NCI-H1694 (cell line): ENCODE measurements at regions not wholly inside any gene's neighbourhood (a gene's known extent, or its start where the extent isn't known, plus 50 kb on each side); places are given as distances from the start of the nearest gene placed in this dataset.

Experiments
- DNase-seq: peaks from one replicate; lab custom pipeline; 2025; lab: John Stamatoyannopoulos, UW

- no peak for DNase-seq
These were observed 179.4 kb downstream of the IRS1 start for GRCh38 chr2:226620176-226620575.

DNA sequence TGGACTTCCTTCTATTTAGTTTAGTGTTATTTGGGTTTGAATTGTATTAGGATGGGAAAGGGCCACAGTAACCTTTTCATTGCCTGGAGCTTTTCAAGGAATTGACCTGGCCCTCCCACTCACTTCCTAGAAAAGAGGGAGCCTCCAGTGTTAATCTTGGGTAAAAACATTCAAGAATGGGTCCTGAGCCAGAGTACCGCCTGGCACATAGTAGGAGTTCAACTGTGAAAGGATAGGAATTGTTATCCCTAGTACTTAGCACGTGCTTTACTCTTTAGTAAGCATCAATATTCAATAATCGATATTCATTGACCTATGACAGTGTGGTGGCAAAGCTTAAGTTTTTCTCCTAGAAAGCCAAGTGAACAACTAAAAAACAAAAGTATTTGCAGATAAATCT is 179.9 kb downstream of the IRS1 start:
- no peak for DNase-seq

DNA sequence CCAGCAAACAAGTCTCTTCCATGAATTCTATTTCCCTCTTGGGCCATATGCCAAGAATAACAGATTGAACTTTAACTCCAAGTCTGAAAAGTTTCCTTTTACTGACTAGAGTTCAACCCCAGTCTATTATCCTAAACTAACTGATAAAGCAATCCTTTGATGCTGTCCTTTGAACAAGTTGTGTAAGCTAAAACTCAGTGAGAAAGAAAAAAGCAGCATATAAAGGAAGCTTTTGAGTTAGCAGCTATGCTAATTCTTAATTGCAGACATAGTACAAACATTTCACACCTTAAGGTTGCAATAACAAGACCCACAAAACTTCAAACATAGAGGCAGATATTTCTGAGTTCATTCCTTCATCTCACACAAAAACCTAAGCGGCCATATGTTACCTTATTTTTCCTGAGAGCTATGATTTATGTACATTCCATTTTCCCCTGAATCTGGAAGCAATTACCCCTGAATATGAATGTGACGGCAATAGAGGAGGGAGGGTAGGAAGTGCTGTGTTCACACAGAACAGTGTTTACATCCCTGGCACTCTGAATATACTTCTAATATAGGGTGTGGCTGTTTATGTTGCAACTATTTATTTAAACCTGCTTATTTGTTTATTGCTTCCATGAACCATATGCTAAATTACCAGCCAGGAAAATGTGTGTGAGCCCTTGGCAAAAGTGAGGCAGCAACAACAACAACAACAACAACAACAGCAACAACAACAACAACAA is 180.6 kb downstream of the IRS1 start:
- peak; percentile 61 for DNase-seq

GRCh38 chr2:226618544-226618874 is 181.1 kb downstream of the IRS1 start:
- DNase-seq: no peak

GRCh38 chr2:226615891-226616290 is 183.7 kb downstream of the IRS1 start:
- no peak for DNase-seq

GRCh38 chr2:226611944-226612318 is 187.7 kb downstream of the IRS1 start:
- DNase-seq: no peak

GRCh38 chr2:226611196-226611943 is 188.2 kb downstream of the IRS1 start:
- no peak for DNase-seq

DNA sequence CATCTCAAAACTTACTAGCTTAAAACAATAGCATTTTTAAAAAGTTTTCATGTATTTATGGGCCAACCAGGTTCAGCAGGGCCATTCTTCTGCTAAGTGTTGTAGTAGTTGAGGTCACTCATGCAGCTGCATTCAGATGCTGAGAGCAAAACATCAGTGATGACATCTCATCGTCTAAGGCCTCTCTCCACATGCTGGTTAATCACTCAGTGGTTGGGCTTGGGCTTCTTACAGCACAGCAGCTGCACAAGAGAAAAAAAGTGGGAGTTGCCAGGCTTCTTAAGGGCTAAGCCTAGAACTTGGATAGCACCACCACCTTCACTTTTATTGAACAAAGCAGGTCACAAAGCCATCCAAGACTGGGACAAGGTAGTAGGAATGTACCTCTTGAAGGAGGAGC is 190.3 kb downstream of the IRS1 start:
- no peak for DNase-seq

- no peak for DNase-seq
These were observed 191.2 kb downstream of the IRS1 start for GRCh38 chr2:226608451-226608850.

DNA sequence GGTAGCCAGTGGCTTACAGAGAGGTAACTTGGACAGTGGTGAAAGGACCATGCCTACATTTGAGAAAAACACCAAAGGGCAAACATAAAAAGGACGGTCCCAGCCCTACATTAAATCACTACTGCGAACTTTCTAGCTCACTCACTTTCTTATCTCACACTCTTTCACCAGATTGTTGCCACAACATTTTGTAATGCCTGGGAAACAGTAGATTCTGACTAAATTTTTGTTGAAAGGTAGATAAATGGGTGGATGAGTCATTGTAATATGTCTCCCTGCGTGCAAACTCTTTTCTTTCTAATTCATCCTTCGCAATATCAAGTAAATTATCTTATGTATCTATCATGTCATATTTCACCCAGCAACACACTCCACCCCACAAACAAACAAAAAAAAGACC is 192.2 kb downstream of the IRS1 start:
- DNase-seq: no peak

DNA sequence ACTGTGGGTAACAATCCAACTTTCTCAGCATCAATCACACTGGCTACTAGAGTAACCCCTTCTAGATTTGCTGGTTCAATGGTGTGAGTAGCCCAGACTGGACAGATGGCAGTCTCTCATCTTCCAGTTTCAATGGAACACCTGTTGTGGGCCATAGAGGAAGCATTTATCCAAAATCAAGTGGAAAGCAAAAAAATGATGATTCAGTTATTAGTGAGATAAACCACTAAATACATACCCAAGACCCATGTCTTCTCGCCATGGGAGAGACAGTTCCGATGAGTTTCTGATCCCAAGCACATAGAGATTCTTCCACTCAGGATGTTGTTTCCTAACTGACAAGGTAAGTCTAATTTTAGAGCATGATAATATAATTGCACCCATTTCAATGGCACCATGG is 194.0 kb downstream of the IRS1 start:
- DNase-seq: no peak

- DNase-seq: no peak
These were observed 196.0 kb downstream of the IRS1 start for GRCh38 chr2:226603606-226604005.

GRCh38 chr2:226601881-226602662 is 197.5 kb downstream of the IRS1 start:
- DNase-seq: no peak

DNA sequence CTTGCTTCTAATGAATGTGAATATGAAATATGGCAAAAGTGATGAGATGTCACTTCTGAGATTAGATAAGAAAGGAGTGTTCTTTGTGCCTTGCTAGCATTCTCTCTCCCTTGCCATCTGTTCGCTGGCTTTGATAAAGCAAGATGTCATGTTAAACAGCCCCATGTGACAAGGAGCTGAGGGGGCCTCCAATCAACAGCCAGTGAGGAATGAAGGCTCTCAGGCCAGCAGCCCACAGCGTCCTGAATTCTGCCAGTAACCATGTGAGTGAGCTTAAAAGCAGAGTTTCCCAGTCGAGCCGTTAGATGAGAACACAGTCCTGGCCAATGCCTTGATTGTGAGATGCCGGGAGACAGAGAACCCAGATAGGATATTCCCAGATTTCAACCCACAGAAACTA is 198.8 kb downstream of the IRS1 start:
- no peak for DNase-seq

GRCh38 chr2:226600184-226600583 is 199.4 kb downstream of the IRS1 start:
- no peak for DNase-seq

DNA sequence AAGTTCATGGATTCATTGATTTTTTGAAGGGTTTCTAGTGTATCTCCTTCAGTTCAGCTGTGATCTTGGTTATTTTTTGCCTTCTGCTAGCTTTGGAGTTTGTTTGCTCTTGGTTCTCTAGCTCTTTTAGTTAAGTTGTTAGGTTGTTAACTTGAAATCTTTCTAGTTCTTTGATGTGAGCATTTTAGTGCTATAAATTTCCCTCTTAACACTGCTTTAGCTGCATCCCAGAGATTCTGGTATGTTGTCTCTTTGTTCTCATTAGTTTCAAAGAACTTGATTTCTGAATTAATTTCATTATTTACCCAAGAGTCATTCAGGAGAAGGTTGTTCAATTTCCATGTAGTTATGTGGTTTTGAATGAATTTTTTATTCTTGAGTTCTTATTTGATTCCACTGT is 210.6 kb downstream of the IRS1 start:
- no peak for DNase-seq

- DNase-seq: no peak
These were observed 214.5 kb downstream of the IRS1 start for GRCh38 chr2:226585130-226585561.

DNA sequence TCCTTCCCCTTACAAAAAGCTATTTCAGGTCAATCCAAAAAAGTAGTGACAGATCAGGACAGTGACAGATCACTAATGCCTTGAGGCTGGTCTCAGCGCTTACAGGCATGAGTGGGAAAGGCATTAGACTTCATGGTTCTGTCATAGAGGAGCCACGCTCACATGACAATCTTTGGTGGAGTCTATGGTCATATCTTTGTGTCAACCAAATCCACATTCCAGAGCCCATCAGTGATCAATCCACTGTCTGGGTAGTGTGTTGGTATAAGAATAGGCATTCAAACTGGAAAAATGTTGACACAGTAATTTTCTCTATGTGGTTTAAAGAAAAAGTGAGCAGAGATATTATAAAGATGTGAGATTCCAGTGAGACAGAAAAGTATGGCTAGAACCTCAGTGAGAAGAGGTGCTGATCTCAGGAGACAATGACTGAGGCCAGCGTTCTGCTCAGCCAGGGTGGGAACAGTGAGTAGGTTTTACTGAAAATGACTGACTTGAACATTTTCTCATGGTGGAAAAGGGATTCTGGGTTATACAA is 215.0 kb downstream of the IRS1 start:
- DNase-seq: no peak

GRCh38 chr2:226583715-226584114 is 215.9 kb downstream of the IRS1 start:
- DNase-seq: no peak

- no peak for DNase-seq
These were observed 218.0 kb downstream of the IRS1 start for GRCh38 chr2:226581661-226582060.

DNA sequence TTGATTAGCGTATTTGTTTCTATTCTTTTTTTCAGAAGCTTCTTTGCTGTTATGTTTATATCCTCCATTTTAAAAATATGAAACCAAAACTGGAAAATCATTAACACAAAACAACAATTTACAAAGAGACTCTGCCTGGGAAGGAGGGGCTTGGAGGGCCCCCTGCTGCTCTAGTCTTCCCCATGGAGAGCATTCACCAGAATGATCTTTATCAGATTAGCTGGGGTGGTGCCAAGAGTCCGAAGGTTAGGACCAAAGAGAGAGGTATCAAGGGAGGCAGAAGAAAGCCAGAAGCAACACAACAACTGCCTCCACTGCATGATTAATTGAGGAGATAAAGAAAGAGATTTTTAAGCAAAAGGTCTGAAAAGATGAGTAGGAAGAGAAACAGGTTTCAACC is 218.6 kb downstream of the IRS1 start:
- DNase-seq: no peak

- no peak for DNase-seq
These were observed 219.2 kb downstream of the IRS1 start for GRCh38 chr2:226580403-226580802.

GRCh38 chr2:226579519-226579918 is 220.1 kb downstream of the IRS1 start:
- no peak for DNase-seq
